OCI-LY1 (cell line): ENCODE measurements at regions not wholly inside any gene's neighbourhood (a gene's known extent, or its start where the extent isn't known, plus 50 kb on each side); places are given as distances from the start of the nearest gene placed in this dataset.

Experiments used
- CTCF ChIP-seq: fragments of 200-600 bp; sonication (generic), shearing (Covaris generic); IDR thresholded peaks from 2 replicates; pipeline ENCODE4 v1.5.1; 2017; ENCODE audit warnings: mild to moderate bottlenecking, antibody characterized with exemption, low read length, moderate library complexity, mixed read lengths
- EZH2 ChIP-seq: fragments of 200-600 bp; sonication (generic), shearing (Covaris generic); IDR thresholded peaks from 2 replicates; pipeline ENCODE4 v1.8.0; 2017; ENCODE audit warnings: borderline replicate concordance, mixed run types, mild to moderate bottlenecking, antibody characterized with exemption, low read length, moderate library complexity, mixed read lengths

- TF ChIP-seq EZH2 (no peak), CTCF (no peak)
These were observed 332.4 kb upstream of the IGFBP3 start for GRCh38 chr7:46253520-46253919.
